ENCODE measurements at regions not wholly inside any gene's neighbourhood (a gene's known extent, or its start where the extent isn't known, plus 50 kb on each side); places are given as distances from the start of the nearest gene placed in this dataset.

- H3K79me2 ChIP-seq (ENCODE audit: insufficient read depth, low read depth), result no peaks in the 10 kb centered on the region
- H3K4me1 ChIP-seq (ENCODE audit: low read depth, poor library complexity, severe bottlenecking), result peaks cover 10% of the 10 kb centered on the region
- H2AFZ ChIP-seq (ENCODE audit: low read depth), result no peak overlapping the region
- H3K27me3 ChIP-seq (ENCODE audit: insufficient read depth, low read depth), result no peaks in the 10 kb centered on the region
- H4K20me1 ChIP-seq (ENCODE audit: insufficient read depth), result no peaks in the 10 kb centered on the region
- TF ChIP-seq, protein P1, sequence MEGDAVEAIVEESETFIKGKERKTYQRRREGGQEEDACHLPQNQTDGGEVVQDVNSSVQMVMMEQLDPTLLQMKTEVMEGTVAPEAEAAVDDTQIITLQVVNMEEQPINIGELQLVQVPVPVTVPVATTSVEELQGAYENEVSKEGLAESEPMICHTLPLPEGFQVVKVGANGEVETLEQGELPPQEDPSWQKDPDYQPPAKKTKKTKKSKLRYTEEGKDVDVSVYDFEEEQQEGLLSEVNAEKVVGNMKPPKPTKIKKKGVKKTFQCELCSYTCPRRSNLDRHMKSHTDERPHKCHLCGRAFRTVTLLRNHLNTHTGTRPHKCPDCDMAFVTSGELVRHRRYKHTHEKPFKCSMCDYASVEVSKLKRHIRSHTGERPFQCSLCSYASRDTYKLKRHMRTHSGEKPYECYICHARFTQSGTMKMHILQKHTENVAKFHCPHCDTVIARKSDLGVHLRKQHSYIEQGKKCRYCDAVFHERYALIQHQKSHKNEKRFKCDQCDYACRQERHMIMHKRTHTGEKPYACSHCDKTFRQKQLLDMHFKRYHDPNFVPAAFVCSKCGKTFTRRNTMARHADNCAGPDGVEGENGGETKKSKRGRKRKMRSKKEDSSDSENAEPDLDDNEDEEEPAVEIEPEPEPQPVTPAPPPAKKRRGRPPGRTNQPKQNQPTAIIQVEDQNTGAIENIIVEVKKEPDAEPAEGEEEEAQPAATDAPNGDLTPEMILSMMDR (conservative IDR thresholded peaks at IDR 0.05; ENCODE audit: low read depth, low read length), result no peak
- no peak overlapping the region for H3K4me2 ChIP-seq
- H3K9ac ChIP-seq, result no peak overlapping the region
- H3K4me3 ChIP-seq (IDR thresholded peaks at IDR 0.05; ENCODE audit: insufficient read depth, low read depth, low read length), result no peak overlapping the region
- H3K27ac ChIP-seq, result no peak overlapping the region
- H3K36me3 ChIP-seq (ENCODE audit: insufficient read depth), result no peaks in the 10 kb centered on the region
Observed at GRCh38 chr10:88125766-88126165, 262.3 kb downstream of the PTEN start.

GRCh38 chr10:88126699-88127098 lies 263.3 kb downstream of the PTEN start:
- Histone ChIP-seq H3K4me1 (ENCODE audit: low read depth, poor library complexity, severe bottlenecking) (peaks cover 10% of the 10 kb centered on the region), H2AFZ (ENCODE audit: low read depth) (no peak overlapping the region), H3K9ac (no peak overlapping the region), H3K4me3 (IDR thresholded peaks at IDR 0.05; ENCODE audit: insufficient read depth, low read depth, low read length) (no peak overlapping the region), H3K36me3 (ENCODE audit: insufficient read depth) (no peaks in the 10 kb centered on the region), H3K27ac (no peak overlapping the region), H3K4me2 (no peak overlapping the region), H4K20me1 (ENCODE audit: insufficient read depth) (no peaks in the 10 kb centered on the region), H3K79me2 (ENCODE audit: insufficient read depth, low read depth) (no peaks in the 10 kb centered on the region), H3K27me3 (ENCODE audit: insufficient read depth, low read depth) (no peaks in the 10 kb centered on the region)
- TF ChIP-seq, protein P1 (conservative IDR thresholded peaks at IDR 0.05; ENCODE audit: low read depth, low read length), result no peak

DNA sequence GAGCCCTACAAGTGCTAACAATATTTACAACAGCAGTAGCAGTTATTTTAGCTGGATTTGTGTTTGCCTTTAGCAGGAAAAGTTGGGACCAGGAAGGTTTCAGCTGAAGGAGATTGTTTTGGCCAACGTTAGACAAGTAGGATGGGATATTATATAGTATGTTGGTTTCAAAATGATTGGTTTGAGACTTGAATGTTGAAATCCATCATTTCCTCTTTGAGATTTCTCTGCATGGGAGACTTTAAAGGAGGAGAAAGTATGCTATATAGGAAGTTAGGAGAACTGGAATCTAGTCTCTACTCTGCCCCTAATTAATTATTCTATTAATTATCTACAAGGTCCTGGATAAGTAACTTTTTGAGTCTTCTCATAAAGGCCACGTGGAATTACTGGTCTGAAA lies 263.8 kb downstream of the PTEN start:
- Histone ChIP-seq H3K79me2 (ENCODE audit: insufficient read depth, low read depth) (no peaks in the 10 kb centered on the region), H2AFZ (ENCODE audit: low read depth) (no peak overlapping the region), H3K4me2 (no peak overlapping the region), H3K9ac (no peak overlapping the region), H4K20me1 (ENCODE audit: insufficient read depth) (no peaks in the 10 kb centered on the region), H3K27me3 (ENCODE audit: insufficient read depth, low read depth) (no peaks in the 10 kb centered on the region), H3K4me3 (IDR thresholded peaks at IDR 0.05; ENCODE audit: insufficient read depth, low read depth, low read length) (no peak overlapping the region), H3K27ac (no peak overlapping the region), H3K4me1 (ENCODE audit: low read depth, poor library complexity, severe bottlenecking) (peaks cover 10% of the 10 kb centered on the region), H3K36me3 (ENCODE audit: insufficient read depth) (no peaks in the 10 kb centered on the region)
- TF ChIP-seq, protein P1 (conservative IDR thresholded peaks at IDR 0.05; ENCODE audit: low read depth, low read length), result no peak

GRCh38 chr10:88127766-88128165 lies 264.3 kb downstream of the PTEN start:
- Histone ChIP-seq H4K20me1 (ENCODE audit: insufficient read depth) (no peaks in the 10 kb centered on the region), H3K27ac (no peak overlapping the region), H2AFZ (ENCODE audit: low read depth) (no peak overlapping the region), H3K27me3 (ENCODE audit: insufficient read depth, low read depth) (no peaks in the 10 kb centered on the region), H3K79me2 (ENCODE audit: insufficient read depth, low read depth) (no peaks in the 10 kb centered on the region), H3K4me2 (no peak overlapping the region), H3K4me1 (ENCODE audit: low read depth, poor library complexity, severe bottlenecking) (peaks cover 10% of the 10 kb centered on the region), H3K4me3 (IDR thresholded peaks at IDR 0.05; ENCODE audit: insufficient read depth, low read depth, low read length) (no peak overlapping the region), H3K9ac (no peak overlapping the region), H3K36me3 (ENCODE audit: insufficient read depth) (no peaks in the 10 kb centered on the region)
- TF ChIP-seq, protein P1 (conservative IDR thresholded peaks at IDR 0.05; ENCODE audit: low read depth, low read length), result no peak
